ENCODE measurements at regions not wholly inside any gene's neighbourhood (a gene's known extent, or its start where the extent isn't known, plus 50 kb on each side); places are given as distances from the start of the nearest gene placed in this dataset.

DNA sequence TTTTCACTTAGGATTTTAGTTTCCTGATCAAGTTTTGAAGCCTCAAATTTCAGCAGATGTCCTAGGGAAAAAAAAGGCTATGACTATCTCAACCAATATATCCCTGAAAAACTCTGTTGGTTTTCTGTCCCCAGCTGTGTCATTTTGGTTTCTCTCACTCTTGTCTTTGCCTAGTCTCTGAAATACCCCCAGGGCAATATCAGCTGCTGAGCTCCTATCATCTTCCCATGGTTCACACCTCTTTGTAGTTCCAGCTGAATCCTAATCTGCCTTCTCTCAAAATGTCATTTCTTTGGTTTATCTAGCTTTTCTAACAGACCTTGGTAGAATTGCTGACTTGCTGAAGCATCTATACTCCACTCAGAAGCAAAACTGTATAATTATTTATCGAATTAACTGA lies 2370.5 kb downstream of the ARAP2 start:
- no peak for DNase-seq (ENCODE audit: low read depth, low spot score)
- no peaks in the 10 kb centered on the region for H3K9me3 ChIP-seq (ENCODE audit: insufficient read depth, low read length)
- H3K9ac ChIP-seq (ENCODE audit: insufficient read length, low read depth), result no peak overlapping the region
- TF ChIP-seq SUZ12 (IDR thresholded peaks at IDR 0.05; ENCODE audit: extremely low read depth, insufficient read depth, insufficient read length), result no peak
- no peak for TF ChIP-seq ZNF274 (IDR thresholded peaks at IDR 0.05; ENCODE audit: low read depth, low read length)
- no peak for TF ChIP-seq YY1 (IDR thresholded peaks at IDR 0.05; ENCODE audit: insufficient read depth, insufficient read length)
- no peaks in the 10 kb centered on the region for H3K36me3 ChIP-seq (ENCODE audit: insufficient read depth, insufficient read length, low read length)
- H3K27me3 ChIP-seq (ENCODE audit: insufficient read depth, insufficient read length), result no peaks in the 10 kb centered on the region
- no peaks in the 10 kb centered on the region for H3K4me1 ChIP-seq (ENCODE audit: insufficient read depth, insufficient read length)
- no peak overlapping the region for H3K4me3 ChIP-seq (ENCODE audit: insufficient read length, low read depth)

DNA sequence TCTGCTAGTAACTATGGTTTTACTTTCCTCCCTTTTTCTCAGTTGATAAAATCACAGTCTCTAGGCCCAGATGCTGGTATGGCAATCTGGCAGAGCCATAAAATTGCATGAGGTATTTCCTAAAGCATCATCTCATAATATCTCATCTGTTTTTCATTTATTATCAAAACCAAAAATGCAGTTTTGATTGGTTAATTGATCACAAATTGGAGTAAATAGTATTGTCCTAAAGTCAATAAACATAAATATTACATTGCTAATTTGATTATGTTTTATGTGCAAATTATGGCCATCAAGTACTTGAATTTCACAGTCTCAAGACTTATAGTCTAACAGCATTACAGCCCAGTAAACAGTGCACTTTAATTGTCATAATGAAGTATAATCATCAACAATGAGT lies 2365.6 kb downstream of the ARAP2 start:
- H3K9ac ChIP-seq (ENCODE audit: insufficient read length, low read depth), result no peak overlapping the region
- TF ChIP-seq YY1 (IDR thresholded peaks at IDR 0.05; ENCODE audit: insufficient read depth, insufficient read length) (no peak), SUZ12 (IDR thresholded peaks at IDR 0.05; ENCODE audit: extremely low read depth, insufficient read depth, insufficient read length) (no peak), ZNF274 (IDR thresholded peaks at IDR 0.05; ENCODE audit: low read depth, low read length) (no peak)
- DNase-seq (ENCODE audit: low read depth, low spot score), result no peak
- H3K4me1 ChIP-seq (ENCODE audit: insufficient read depth, insufficient read length), result no peaks in the 10 kb centered on the region
- no peaks in the 10 kb centered on the region for H3K9me3 ChIP-seq (ENCODE audit: insufficient read depth, low read length)
- no peak overlapping the region for H3K4me3 ChIP-seq (ENCODE audit: insufficient read length, low read depth)
- no peaks in the 10 kb centered on the region for H3K36me3 ChIP-seq (ENCODE audit: insufficient read depth, insufficient read length, low read length)
- H3K27me3 ChIP-seq (ENCODE audit: insufficient read depth, insufficient read length), result no peaks in the 10 kb centered on the region

DNA sequence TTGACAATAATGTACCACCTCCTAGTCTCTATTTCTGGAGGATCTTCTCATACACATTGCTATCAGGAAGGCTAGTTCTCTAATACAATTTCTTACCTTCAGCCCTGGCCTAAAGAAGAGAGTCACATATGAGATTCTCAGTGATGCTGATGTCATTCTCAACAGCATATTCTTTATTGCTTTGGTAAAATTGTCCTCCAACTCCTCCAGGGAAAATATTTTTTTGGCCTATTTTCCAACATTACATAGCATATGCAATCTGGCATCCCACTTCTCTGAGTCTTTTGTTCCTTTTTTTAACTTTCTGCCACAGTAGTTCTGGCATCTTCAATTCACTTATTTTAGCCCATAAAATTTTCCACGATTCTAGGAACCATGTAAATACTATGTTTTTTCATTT lies 2363.1 kb downstream of the ARAP2 start:
- TF ChIP-seq ZNF274 (IDR thresholded peaks at IDR 0.05; ENCODE audit: low read depth, low read length) (no peak), YY1 (IDR thresholded peaks at IDR 0.05; ENCODE audit: insufficient read depth, insufficient read length) (no peak), SUZ12 (IDR thresholded peaks at IDR 0.05; ENCODE audit: extremely low read depth, insufficient read depth, insufficient read length) (no peak)
- no peak for DNase-seq (ENCODE audit: low read depth, low spot score)
- no peak overlapping the region for H3K4me3 ChIP-seq (ENCODE audit: insufficient read length, low read depth)

DNA sequence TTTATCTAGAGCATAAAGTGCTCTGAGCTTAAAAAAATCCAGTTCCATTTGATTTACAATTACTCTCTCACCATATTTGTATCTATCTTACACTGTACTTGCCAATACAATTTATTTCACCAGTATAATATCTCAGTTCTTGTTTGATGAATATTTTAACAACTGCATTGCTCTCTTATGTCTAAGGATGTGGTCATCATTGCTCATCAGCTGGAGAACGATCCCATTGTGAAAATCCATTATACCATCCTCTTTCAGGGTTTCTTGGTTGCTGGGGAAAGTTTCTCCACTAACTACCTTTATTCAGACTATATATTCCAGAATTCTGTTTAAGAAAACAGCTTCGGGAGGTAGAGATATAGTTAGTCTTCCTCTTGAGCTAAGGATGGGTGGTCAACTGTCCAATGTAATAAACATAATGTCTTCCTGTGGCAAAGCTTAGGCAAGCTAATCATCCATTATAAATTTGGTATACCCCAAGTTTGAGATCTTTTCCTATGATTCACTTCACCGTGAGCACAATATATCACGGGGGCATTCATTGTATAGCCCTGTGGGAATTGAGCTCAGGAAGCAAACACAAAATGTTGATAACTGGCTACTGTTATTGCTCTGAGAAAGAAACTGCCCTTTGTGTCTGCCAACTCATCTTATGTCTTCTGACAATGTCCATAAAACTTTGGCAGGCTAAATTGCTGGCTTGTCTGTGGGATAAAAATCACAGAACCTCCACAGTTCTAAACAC lies 2361.9 kb downstream of the ARAP2 start:
- TF ChIP-seq SUZ12 (IDR thresholded peaks at IDR 0.05; ENCODE audit: extremely low read depth, insufficient read depth, insufficient read length) (no peak), ZNF274 (IDR thresholded peaks at IDR 0.05; ENCODE audit: low read depth, low read length) (no peak), YY1 (IDR thresholded peaks at IDR 0.05; ENCODE audit: insufficient read depth, insufficient read length) (no peak)
- Histone ChIP-seq H3K9me3 (ENCODE audit: insufficient read depth, low read length) (no peaks in the 10 kb centered on the region), H3K36me3 (ENCODE audit: insufficient read depth, insufficient read length, low read length) (no peaks in the 10 kb centered on the region), H3K4me3 (ENCODE audit: insufficient read length, low read depth) (no peak overlapping the region), H3K4me1 (ENCODE audit: insufficient read depth, insufficient read length) (no peaks in the 10 kb centered on the region), H3K27me3 (ENCODE audit: insufficient read depth, insufficient read length) (no peaks in the 10 kb centered on the region), H3K9ac (ENCODE audit: insufficient read length, low read depth) (no peak overlapping the region)
- DNase-seq (ENCODE audit: low read depth, low spot score), result no peak

More for the DNA sequence above, 2363.1 kb downstream of the ARAP2 start:
- H3K4me1 ChIP-seq (ENCODE audit: insufficient read depth, insufficient read length), result no peaks in the 10 kb centered on the region
- no peak overlapping the region for H3K9ac ChIP-seq (ENCODE audit: insufficient read length, low read depth)
- no peaks in the 10 kb centered on the region for H3K27me3 ChIP-seq (ENCODE audit: insufficient read depth, insufficient read length)
- no peaks in the 10 kb centered on the region for H3K36me3 ChIP-seq (ENCODE audit: insufficient read depth, insufficient read length, low read length)
- no peaks in the 10 kb centered on the region for H3K9me3 ChIP-seq (ENCODE audit: insufficient read depth, low read length)

DNA sequence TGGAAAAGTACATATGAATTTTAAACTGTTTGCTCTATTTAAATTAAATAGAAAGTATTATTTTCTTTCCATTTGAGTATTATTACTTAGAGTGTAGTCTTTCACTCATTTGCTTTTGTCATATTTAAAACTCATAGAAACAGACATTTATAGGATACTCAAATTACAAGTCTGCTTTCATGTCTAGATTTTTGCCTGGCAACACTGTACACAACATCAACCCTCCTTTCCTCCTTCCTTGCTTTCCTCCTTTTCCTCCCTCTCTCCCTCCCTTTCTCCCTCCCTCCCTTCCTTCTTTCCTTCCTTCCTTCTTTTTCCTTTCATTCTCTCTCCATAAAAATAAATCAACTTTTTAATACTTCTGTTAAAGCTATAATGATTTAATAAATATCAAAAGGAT lies 2361.2 kb downstream of the ARAP2 start:
- H3K36me3 ChIP-seq (ENCODE audit: insufficient read depth, insufficient read length, low read length), result no peaks in the 10 kb centered on the region
- H3K27me3 ChIP-seq (ENCODE audit: insufficient read depth, insufficient read length), result no peaks in the 10 kb centered on the region
- no peak overlapping the region for H3K4me3 ChIP-seq (ENCODE audit: insufficient read length, low read depth)
- H3K9me3 ChIP-seq (ENCODE audit: insufficient read depth, low read length), result no peaks in the 10 kb centered on the region
- H3K9ac ChIP-seq (ENCODE audit: insufficient read length, low read depth), result no peak overlapping the region
- TF ChIP-seq SUZ12 (IDR thresholded peaks at IDR 0.05; ENCODE audit: extremely low read depth, insufficient read depth, insufficient read length) (no peak), ZNF274 (IDR thresholded peaks at IDR 0.05; ENCODE audit: low read depth, low read length) (no peak), YY1 (IDR thresholded peaks at IDR 0.05; ENCODE audit: insufficient read depth, insufficient read length) (no peak)
- H3K4me1 ChIP-seq (ENCODE audit: insufficient read depth, insufficient read length), result no peaks in the 10 kb centered on the region
- no peak for DNase-seq (ENCODE audit: low read depth, low spot score)

DNA sequence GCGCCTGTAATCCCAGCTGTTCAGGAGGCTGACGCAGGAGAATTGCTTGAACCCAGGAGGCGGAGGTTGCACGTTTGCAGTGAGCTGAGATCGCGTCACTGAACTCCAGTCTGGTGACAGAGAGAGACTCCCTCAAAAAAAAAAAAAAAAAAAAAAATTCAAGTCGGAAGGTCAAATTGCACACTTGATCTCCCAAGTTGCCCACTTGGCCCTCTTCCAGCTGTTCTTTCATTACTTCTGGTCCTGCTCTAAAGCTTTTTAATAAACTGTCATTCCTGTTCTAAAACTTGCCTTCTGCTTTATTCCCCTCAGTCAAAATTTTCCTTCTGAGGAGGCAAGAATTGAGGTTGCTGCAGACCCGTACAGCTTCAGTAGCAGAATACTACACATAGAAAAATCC lies 2358.0 kb downstream of the ARAP2 start:
- TF ChIP-seq SUZ12 (IDR thresholded peaks at IDR 0.05; ENCODE audit: extremely low read depth, insufficient read depth, insufficient read length), result no peak
- TF ChIP-seq ZNF274 (IDR thresholded peaks at IDR 0.05; ENCODE audit: low read depth, low read length), result no peak
- no peak for TF ChIP-seq YY1 (IDR thresholded peaks at IDR 0.05; ENCODE audit: insufficient read depth, insufficient read length)
- Histone ChIP-seq H3K36me3 (ENCODE audit: insufficient read depth, insufficient read length, low read length) (no peaks in the 10 kb centered on the region), H3K9me3 (ENCODE audit: insufficient read depth, low read length) (no peaks in the 10 kb centered on the region), H3K4me3 (ENCODE audit: insufficient read length, low read depth) (no peak overlapping the region), H3K27me3 (ENCODE audit: insufficient read depth, insufficient read length) (no peaks in the 10 kb centered on the region), H3K9ac (ENCODE audit: insufficient read length, low read depth) (no peak overlapping the region), H3K4me1 (ENCODE audit: insufficient read depth, insufficient read length) (no peaks in the 10 kb centered on the region)
- no peak for DNase-seq (ENCODE audit: low read depth, low spot score)

DNA sequence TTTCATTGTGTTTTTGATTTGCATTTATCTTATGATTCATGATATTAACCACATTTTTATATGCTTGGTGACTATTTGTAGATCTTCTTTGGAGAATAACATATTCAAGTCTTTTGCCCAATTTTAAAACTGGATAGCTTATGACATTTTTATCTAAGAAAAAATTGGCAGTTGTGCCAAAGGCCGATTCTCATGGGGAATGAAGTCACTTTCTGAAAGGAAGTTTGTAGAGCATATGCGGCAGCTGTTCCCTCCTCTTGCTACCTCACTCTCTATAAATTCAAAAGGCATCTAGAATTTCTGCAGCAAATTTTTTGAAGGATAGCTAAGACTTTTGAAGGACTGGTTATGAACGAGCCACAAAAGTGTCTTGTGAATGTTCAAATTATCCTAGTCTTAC lies 2353.5 kb downstream of the ARAP2 start:
- Histone ChIP-seq H3K9ac (ENCODE audit: insufficient read length, low read depth) (no peak overlapping the region), H3K4me1 (ENCODE audit: insufficient read depth, insufficient read length) (no peaks in the 10 kb centered on the region), H3K9me3 (ENCODE audit: insufficient read depth, low read length) (no peaks in the 10 kb centered on the region), H3K4me3 (ENCODE audit: insufficient read length, low read depth) (no peak overlapping the region), H3K36me3 (ENCODE audit: insufficient read depth, insufficient read length, low read length) (no peaks in the 10 kb centered on the region), H3K27me3 (ENCODE audit: insufficient read depth, insufficient read length) (no peaks in the 10 kb centered on the region)
- no peak for DNase-seq (ENCODE audit: low read depth, low spot score)
- TF ChIP-seq YY1 (IDR thresholded peaks at IDR 0.05; ENCODE audit: insufficient read depth, insufficient read length) (no peak), ZNF274 (IDR thresholded peaks at IDR 0.05; ENCODE audit: low read depth, low read length) (no peak), SUZ12 (IDR thresholded peaks at IDR 0.05; ENCODE audit: extremely low read depth, insufficient read depth, insufficient read length) (no peak)

All from NT2/D1 (cell line).